ENCODE measurements at regions not wholly inside any gene's neighbourhood (a gene's known extent, or its start where the extent isn't known, plus 50 kb on each side); places are given as distances from the start of the nearest gene placed in this dataset.

DNA sequence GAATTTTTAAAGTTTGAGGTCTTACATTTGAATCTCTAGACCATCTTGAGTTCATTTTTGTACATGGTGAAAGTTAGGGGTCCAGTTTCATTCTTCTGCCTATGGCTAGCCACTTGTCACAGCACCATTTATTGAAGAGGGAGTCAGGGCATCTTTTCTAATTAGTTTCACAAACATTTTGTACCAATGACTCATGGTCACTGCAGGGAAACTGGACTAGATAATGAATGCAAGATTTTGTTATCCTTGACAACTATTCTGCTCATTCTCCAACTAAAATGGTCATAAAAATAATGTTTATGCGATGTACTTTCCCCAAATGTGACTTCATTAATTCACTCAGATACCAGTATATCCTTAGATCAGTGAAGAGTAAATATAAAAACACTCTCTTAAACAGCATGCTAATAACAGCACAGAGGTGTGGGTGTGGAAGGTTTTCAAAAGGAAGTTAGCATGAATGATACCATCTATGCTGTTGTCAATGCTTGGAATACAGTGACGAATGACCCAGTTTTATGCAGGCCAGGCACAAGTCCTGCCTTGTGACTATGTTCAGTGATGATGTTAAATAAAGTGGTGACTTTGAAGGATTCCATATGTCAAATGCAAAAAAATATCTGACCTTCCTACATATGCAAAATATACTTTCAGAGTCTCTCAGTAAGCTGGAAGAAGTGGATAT, 314.9 kb upstream of the TMCO5A start:
- Histone ChIP-seq H3K4me1 (ENCODE audit: control insufficient read depth, insufficient read depth, low read length) (no peaks in the 10 kb centered on the region), H3K4me3 (ENCODE audit: low read length in 2 of 2) (no peak overlapping the region), H3K27ac (ENCODE audit: low read length) (no peak overlapping the region), H3K9me3 (ENCODE audit: control insufficient read depth in 2 of 2, low read length in 2 of 2) (no peaks in the 10 kb centered on the region), H3K27me3 (ENCODE audit: control insufficient read depth in 1 of 2, insufficient read depth in 2 of 2, low read length in 2 of 2) (no peaks in the 10 kb centered on the region), H3K9ac (ENCODE audit: low read length in 2 of 2) (no peak overlapping the region), H3K36me3 (ENCODE audit: control insufficient read depth in 2 of 2, insufficient read depth in 2 of 2, low read length in 2 of 2) (no peaks in the 10 kb centered on the region)

DNA sequence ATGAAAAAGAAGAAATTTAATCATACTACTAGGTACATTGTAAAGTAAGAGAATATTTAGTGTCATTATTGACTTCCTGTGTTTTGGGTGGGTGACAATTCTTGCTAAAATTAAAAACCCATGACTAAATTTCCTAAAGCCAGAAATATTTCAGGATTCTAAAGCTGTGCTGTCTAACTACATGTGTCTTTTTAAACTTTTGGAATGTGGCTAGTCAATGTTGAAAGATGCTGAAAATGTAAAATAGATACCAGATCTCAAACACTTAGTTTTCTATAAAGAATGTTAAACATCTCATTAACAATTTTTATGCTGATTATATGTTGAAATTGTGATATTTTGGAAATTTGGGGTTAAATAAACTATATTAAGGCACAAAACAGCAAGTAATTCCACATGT, 308.9 kb upstream of the TMCO5A start:
- Histone ChIP-seq H3K4me1 (ENCODE audit: control insufficient read depth, insufficient read depth, low read length) (no peaks in the 10 kb centered on the region), H3K9ac (ENCODE audit: low read length in 2 of 2) (no peak overlapping the region)

DNA sequence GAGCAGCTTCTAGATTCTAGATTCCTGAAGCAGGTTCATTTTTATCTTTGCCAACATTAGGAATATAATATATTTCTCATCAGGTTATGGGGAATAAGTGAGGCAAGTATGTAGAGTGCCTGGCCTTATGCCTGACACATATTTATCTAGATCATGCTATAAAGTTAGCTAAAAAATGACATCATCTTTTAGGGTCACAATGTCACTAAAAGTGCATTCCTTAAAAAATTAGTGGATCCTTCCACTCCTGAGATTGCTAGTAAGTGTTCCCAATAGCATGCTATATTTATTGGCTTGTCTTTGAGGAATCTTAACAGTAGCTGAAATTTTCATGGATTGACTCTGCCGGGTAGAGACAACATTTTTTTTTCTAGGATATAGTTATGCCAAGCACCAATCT, 305.9 kb upstream of the TMCO5A start:
- H3K4me3 ChIP-seq (ENCODE audit: low read length in 2 of 2), result no peak overlapping the region

More for the DNA sequence above, 308.9 kb upstream of the TMCO5A start:
- Histone ChIP-seq H3K27ac (ENCODE audit: low read length) (no peak overlapping the region), H3K27me3 (ENCODE audit: control insufficient read depth in 1 of 2, insufficient read depth in 2 of 2, low read length in 2 of 2) (no peaks in the 10 kb centered on the region), H3K4me3 (ENCODE audit: low read length in 2 of 2) (no peak overlapping the region), H3K36me3 (ENCODE audit: control insufficient read depth in 2 of 2, insufficient read depth in 2 of 2, low read length in 2 of 2) (no peaks in the 10 kb centered on the region), H3K9me3 (ENCODE audit: control insufficient read depth in 2 of 2, low read length in 2 of 2) (no peaks in the 10 kb centered on the region)

DNA sequence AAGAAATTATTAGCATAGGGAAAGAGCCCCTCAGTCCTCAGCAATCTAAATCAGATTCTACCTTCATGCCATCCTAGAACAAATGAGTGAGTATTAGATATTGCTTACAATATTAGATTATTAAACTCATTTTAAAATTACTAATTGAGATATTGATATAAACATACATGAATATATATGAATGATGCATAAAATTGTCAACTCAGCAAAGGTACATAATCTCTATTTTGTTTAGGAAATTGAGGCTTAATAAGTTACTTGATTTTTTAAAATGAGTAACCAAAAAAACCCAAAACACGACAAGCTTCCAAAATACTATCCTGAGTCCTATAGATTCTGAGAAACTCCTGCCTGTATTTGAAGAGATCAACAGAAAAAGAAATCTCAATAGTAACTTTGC, 297.7 kb upstream of the TMCO5A start:
- H3K36me3 ChIP-seq (ENCODE audit: control insufficient read depth in 2 of 2, insufficient read depth in 2 of 2, low read length in 2 of 2), result no peaks in the 10 kb centered on the region

More for the DNA sequence above, 305.9 kb upstream of the TMCO5A start:
- no peak overlapping the region for H3K9ac ChIP-seq (ENCODE audit: low read length in 2 of 2)
- no peak overlapping the region for H3K27ac ChIP-seq (ENCODE audit: low read length)
- H3K4me1 ChIP-seq (ENCODE audit: control insufficient read depth, insufficient read depth, low read length), result no peaks in the 10 kb centered on the region
- H3K27me3 ChIP-seq (ENCODE audit: control insufficient read depth in 1 of 2, insufficient read depth in 2 of 2, low read length in 2 of 2), result no peaks in the 10 kb centered on the region
- no peaks in the 10 kb centered on the region for H3K36me3 ChIP-seq (ENCODE audit: control insufficient read depth in 2 of 2, insufficient read depth in 2 of 2, low read length in 2 of 2)
- no peaks in the 10 kb centered on the region for H3K9me3 ChIP-seq (ENCODE audit: control insufficient read depth in 2 of 2, low read length in 2 of 2)

DNA sequence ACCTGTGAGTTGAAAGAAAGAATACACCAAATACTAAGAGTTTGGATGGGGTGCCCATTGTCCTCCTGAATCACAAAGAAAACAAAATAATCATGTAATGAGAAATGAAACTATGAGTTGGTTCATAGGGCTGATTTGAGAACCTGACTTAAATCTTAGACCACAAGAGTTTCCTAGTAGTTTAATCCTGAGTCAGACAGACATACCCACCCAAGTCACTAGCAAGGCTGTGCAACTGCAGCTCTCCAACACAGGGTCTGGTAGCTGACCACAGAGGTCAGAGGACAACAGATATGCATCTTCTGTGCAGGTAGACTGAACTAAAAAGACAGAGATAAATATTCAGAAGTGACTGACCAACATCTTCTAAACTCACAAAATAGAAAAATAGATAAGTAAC, 296.3 kb upstream of the TMCO5A start:
- Histone ChIP-seq H3K9ac (ENCODE audit: low read length in 2 of 2) (no peak overlapping the region), H3K27me3 (ENCODE audit: control insufficient read depth in 1 of 2, insufficient read depth in 2 of 2, low read length in 2 of 2) (no peaks in the 10 kb centered on the region), H3K4me1 (ENCODE audit: control insufficient read depth, insufficient read depth, low read length) (no peaks in the 10 kb centered on the region), H3K36me3 (ENCODE audit: control insufficient read depth in 2 of 2, insufficient read depth in 2 of 2, low read length in 2 of 2) (no peaks in the 10 kb centered on the region), H3K4me3 (ENCODE audit: low read length in 2 of 2) (no peak overlapping the region), H3K9me3 (ENCODE audit: control insufficient read depth in 2 of 2, low read length in 2 of 2) (no peaks in the 10 kb centered on the region), H3K27ac (ENCODE audit: low read length) (no peak overlapping the region)

More for the DNA sequence above, 297.7 kb upstream of the TMCO5A start:
- H3K4me1 ChIP-seq (ENCODE audit: control insufficient read depth, insufficient read depth, low read length), result no peaks in the 10 kb centered on the region
- H3K27me3 ChIP-seq (ENCODE audit: control insufficient read depth in 1 of 2, insufficient read depth in 2 of 2, low read length in 2 of 2), result no peaks in the 10 kb centered on the region
- no peak overlapping the region for H3K27ac ChIP-seq (ENCODE audit: low read length)
- H3K4me3 ChIP-seq (ENCODE audit: low read length in 2 of 2), result no peak overlapping the region
- no peak overlapping the region for H3K9ac ChIP-seq (ENCODE audit: low read length in 2 of 2)
- no peaks in the 10 kb centered on the region for H3K9me3 ChIP-seq (ENCODE audit: control insufficient read depth in 2 of 2, low read length in 2 of 2)

DNA sequence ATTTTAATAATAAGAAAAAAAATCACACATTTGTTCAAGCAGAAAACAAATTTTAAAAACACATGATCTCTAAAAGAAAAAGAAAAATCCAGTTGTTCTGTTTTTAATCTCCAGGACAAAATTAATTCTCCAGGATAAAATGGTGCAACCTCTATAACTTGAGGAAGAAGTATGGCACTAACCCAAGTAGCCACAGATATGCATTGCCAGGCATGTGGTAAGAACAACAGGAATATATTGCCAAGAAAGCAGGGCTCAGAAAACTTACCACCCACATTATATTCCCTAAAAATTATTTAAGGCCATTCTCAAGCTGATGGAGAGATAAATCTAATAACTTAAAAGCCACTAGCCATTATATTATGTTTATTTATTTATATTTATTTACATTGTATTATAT, 295.7 kb upstream of the TMCO5A start:
- no peaks in the 10 kb centered on the region for H3K4me1 ChIP-seq (ENCODE audit: control insufficient read depth, insufficient read depth, low read length)
- H3K9ac ChIP-seq (ENCODE audit: low read length in 2 of 2), result no peak overlapping the region
- no peak overlapping the region for H3K4me3 ChIP-seq (ENCODE audit: low read length in 2 of 2)
- H3K9me3 ChIP-seq (ENCODE audit: control insufficient read depth in 2 of 2, low read length in 2 of 2), result no peaks in the 10 kb centered on the region
- no peaks in the 10 kb centered on the region for H3K27me3 ChIP-seq (ENCODE audit: control insufficient read depth in 1 of 2, insufficient read depth in 2 of 2, low read length in 2 of 2)
- H3K36me3 ChIP-seq (ENCODE audit: control insufficient read depth in 2 of 2, insufficient read depth in 2 of 2, low read length in 2 of 2), result no peaks in the 10 kb centered on the region
- no peak overlapping the region for H3K27ac ChIP-seq (ENCODE audit: low read length)

DNA sequence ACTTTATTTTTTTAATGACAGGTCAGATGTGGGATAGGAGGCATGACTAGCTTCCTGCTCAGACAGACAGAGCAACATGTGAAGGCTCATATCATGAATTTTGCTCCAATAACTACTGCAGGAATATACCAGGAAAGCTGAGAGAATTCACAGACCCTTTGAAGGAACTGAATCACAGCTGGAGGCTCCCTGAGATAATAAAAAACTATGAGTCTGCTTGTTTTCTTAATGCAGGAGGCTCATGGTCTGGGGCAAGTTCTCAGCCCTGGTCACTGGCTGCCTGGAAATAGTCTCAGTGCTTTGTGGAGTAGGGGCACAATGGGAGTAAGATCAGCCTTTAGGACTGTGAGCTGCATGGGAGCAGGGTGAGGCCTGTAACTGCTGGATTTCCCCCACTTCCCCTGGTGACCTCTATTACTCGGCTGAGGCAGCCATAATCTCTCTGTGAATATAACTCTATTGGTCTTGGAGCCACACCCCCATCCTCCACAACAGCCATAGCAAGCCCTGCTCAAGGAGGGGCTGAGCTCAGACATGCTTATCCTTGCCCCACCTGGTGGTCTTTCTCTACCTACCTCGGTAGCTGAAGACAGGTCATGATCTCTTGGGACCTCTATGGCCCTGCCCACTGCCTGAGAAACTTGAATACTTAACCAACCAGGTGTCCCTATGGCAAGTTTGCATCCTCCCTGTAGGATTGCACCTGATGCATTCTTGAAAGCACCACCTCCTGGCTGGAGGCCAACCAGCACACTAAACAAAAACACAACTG, 281.6 kb upstream of the TMCO5A start:
- H3K27me3 ChIP-seq (ENCODE audit: control insufficient read depth in 1 of 2, insufficient read depth in 2 of 2, low read length in 2 of 2), result no peaks in the 10 kb centered on the region
- H3K4me3 ChIP-seq (ENCODE audit: low read length in 2 of 2), result no peak overlapping the region
- H3K9ac ChIP-seq (ENCODE audit: low read length in 2 of 2), result no peak overlapping the region
- H3K9me3 ChIP-seq (ENCODE audit: control insufficient read depth in 2 of 2, low read length in 2 of 2), result peaks cover 0 to 4% of the 10 kb centered on the region in 2 donors
- H3K27ac ChIP-seq (ENCODE audit: low read length), result no peak overlapping the region
- H3K4me1 ChIP-seq (ENCODE audit: control insufficient read depth, insufficient read depth, low read length), result no peaks in the 10 kb centered on the region
- no peaks in the 10 kb centered on the region for H3K36me3 ChIP-seq (ENCODE audit: control insufficient read depth in 2 of 2, insufficient read depth in 2 of 2, low read length in 2 of 2)

DNA sequence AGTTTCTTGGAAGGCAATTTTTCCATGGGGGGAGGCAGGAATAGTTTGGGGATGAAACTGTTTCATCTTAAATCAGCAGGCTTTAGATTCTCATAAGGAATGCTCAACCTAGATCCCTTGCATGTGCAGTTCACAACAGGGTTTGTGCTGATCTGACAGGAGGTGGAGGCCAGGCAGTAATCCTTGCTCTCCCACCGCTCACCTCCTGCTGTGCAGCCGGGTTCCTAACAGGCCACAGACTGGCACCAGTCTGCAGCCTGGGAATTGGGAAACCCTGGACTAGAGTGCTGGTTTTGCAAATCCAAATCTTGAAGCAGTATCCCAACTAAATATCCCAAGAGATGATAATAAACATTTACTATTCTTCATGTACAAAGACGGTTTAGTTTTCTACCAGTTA, 256.3 kb upstream of the TMCO5A start:
- Histone ChIP-seq H3K4me3 (ENCODE audit: low read length in 2 of 2) (no peak overlapping the region), H3K9ac (ENCODE audit: low read length in 2 of 2) (no peak overlapping the region), H3K27me3 (ENCODE audit: control insufficient read depth in 1 of 2, insufficient read depth in 2 of 2, low read length in 2 of 2) (no peaks in the 10 kb centered on the region), H3K27ac (ENCODE audit: low read length) (no peak overlapping the region), H3K9me3 (ENCODE audit: control insufficient read depth in 2 of 2, low read length in 2 of 2) (no peaks in the 10 kb centered on the region), H3K36me3 (ENCODE audit: control insufficient read depth in 2 of 2, insufficient read depth in 2 of 2, low read length in 2 of 2) (no peaks in the 10 kb centered on the region), H3K4me1 (ENCODE audit: control insufficient read depth, insufficient read depth, low read length) (no peaks in the 10 kb centered on the region)

DNA sequence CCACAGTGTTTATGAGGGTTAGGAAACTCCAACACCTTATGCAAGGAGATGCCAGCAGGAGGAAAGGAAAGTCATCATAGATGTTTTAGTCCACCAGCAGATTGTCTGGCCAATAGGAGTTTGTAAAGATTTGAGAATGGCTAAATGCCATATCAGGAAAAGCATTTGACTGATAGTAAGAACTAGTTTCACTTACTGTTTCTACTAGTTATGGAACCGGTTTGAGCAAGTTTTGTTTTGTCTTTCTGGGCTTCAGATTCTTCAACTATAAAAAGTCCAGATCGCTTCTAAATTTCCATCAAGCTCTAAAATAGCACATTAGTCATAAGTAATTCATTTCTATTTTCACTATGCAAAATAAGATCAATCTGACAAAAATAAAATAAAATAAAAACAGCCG, 254.8 kb upstream of the TMCO5A start:
- no peaks in the 10 kb centered on the region for H3K27me3 ChIP-seq (ENCODE audit: control insufficient read depth in 1 of 2, insufficient read depth in 2 of 2, low read length in 2 of 2)
- H3K9ac ChIP-seq (ENCODE audit: low read length in 2 of 2), result no peak overlapping the region
- H3K27ac ChIP-seq (ENCODE audit: low read length), result no peak overlapping the region
- H3K4me3 ChIP-seq (ENCODE audit: low read length in 2 of 2), result no peak overlapping the region
- H3K36me3 ChIP-seq (ENCODE audit: control insufficient read depth in 2 of 2, insufficient read depth in 2 of 2, low read length in 2 of 2), result no peaks in the 10 kb centered on the region
- no peaks in the 10 kb centered on the region for H3K4me1 ChIP-seq (ENCODE audit: control insufficient read depth, insufficient read depth, low read length)
- no peaks in the 10 kb centered on the region for H3K9me3 ChIP-seq (ENCODE audit: control insufficient read depth in 2 of 2, low read length in 2 of 2)

DNA sequence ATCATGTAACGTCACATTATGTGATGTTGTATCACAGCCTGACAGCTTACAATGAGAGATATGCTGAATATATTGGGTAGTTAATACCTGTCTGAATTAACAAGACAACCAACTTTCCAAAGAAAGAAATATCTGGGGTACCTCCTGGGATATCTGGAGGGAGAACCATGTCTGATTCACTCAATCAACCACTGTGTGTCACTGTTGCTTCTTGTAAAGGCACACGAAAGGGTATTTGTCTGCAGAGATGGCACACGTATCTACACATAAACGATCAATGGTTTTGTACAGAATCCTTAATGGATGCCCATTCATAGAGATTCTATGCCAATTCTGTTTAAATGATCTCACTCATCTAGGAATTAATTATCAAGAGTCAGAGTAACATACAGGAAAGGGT, 252.1 kb upstream of the TMCO5A start:
- no peaks in the 10 kb centered on the region for H3K9me3 ChIP-seq (ENCODE audit: control insufficient read depth in 2 of 2, low read length in 2 of 2)
- H3K27ac ChIP-seq (ENCODE audit: low read length), result no peak overlapping the region
- H3K27me3 ChIP-seq (ENCODE audit: control insufficient read depth in 1 of 2, insufficient read depth in 2 of 2, low read length in 2 of 2), result no peaks in the 10 kb centered on the region
- no peaks in the 10 kb centered on the region for H3K36me3 ChIP-seq (ENCODE audit: control insufficient read depth in 2 of 2, insufficient read depth in 2 of 2, low read length in 2 of 2)
- no peak overlapping the region for H3K4me3 ChIP-seq (ENCODE audit: low read length in 2 of 2)
- no peak overlapping the region for H3K9ac ChIP-seq (ENCODE audit: low read length in 2 of 2)
- H3K4me1 ChIP-seq (ENCODE audit: control insufficient read depth, insufficient read depth, low read length), result no peaks in the 10 kb centered on the region

DNA sequence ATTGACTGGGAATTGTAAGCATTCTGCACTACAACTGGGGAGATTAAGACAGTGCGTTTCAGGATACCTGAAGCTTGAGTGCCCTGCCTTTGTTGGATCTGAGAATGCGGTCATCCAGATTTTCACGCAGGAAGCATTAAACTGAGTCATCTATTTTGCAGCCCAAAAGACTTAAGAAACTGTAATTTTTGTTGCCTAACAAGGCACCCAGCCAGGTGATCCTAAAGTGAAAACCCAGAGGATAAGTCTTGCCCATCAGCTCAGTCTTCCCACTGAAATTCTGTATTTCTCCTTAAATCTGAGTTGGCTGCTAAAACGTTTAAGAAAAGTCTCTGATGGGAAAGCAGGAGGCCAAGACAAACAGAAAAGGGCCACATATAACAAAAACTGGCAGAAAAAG, 242.5 kb upstream of the TMCO5A start:
- Histone ChIP-seq H3K36me3 (ENCODE audit: control insufficient read depth in 2 of 2, insufficient read depth in 2 of 2, low read length in 2 of 2) (no peaks in the 10 kb centered on the region), H3K9me3 (ENCODE audit: control insufficient read depth in 2 of 2, low read length in 2 of 2) (peaks cover 0 to 5% of the 10 kb centered on the region in 2 donors), H3K27ac (ENCODE audit: low read length) (no peak overlapping the region), H3K4me3 (ENCODE audit: low read length in 2 of 2) (no peak overlapping the region), H3K27me3 (ENCODE audit: control insufficient read depth in 1 of 2, insufficient read depth in 2 of 2, low read length in 2 of 2) (no peaks in the 10 kb centered on the region), H3K4me1 (ENCODE audit: control insufficient read depth, insufficient read depth, low read length) (no peaks in the 10 kb centered on the region), H3K9ac (ENCODE audit: low read length in 2 of 2) (no peak overlapping the region)
